ENCODE measurements at regions not wholly inside any gene's neighbourhood (a gene's known extent, or its start where the extent isn't known, plus 50 kb on each side); places are given as distances from the start of the nearest gene placed in this dataset.
A peak's percentile ranks its signal among the peaks of the same experiment; 100 is the strongest.

DNA sequence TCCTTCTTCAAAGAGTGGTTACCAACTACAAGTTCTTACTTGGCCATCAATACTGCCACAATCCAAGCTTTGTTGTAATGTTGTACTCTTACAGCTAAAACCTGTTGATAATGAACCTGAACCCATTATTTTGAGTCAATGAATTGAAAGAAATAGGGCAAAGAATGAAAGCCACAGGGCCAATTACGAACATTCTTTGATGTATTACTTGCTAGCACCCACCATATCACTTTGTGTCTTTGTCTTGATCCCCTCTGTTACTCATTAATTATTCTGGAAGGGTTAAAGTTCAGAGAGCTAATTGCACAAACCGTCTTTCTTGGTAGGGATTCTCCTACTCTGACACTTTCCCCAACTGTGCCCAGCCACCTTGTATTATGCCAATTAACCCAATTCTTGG is 53.2 kb upstream of the TFEC start:
- no peak for DNase-seq

- no peak for DNase-seq
Measured at GRCh38 chr7:116086547-116087045, 56.0 kb upstream of the TFEC start.

DNA sequence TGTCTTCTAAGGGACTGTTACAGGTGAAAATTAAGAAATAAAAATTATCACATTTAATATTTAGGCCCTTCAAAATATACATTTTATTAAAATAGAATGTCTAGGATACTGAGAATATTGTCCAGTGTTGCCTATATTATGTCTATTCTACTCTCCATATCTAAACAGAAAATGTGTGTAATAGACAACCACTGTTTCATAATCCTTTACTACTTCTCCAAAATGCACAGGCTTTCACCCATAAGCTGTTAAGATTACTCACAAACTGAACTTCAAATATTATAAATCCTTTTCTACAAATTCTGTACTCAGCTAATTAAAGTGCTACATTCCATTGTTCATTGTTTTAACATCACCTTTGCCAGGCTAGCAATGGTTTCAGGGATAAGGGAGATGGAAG is 56.7 kb upstream of the TFEC start:
- no peak for DNase-seq

DNA sequence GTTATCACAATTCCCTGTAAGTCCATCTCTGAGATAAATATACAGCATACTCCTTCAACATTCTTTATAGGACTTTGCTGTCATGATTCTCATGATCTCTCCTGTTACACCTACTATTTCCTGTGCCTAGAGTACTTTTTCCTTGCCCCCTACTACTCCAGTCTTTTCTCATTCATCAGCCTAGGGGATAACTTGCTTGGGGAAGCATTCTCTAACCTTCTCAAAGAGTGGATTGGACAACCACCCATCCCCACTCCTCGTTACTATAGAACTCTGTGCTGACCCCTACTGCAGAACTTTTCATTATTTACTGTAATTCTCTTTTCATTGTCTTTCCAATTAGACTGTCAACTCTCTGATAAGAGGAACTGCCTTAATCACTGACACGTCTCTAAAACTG is 57.4 kb upstream of the TFEC start:
- no peak for DNase-seq

GRCh38 chr7:116089293-116089692 is 58.7 kb upstream of the TFEC start:
- DNase-seq, result no peak

GRCh38 chr7:116093516-116094301 is 63.1 kb upstream of the TFEC start:
- no peak for DNase-seq

GRCh38 chr7:116095396-116095795 is 64.8 kb upstream of the TFEC start:
- DNase-seq, result no peak

DNA sequence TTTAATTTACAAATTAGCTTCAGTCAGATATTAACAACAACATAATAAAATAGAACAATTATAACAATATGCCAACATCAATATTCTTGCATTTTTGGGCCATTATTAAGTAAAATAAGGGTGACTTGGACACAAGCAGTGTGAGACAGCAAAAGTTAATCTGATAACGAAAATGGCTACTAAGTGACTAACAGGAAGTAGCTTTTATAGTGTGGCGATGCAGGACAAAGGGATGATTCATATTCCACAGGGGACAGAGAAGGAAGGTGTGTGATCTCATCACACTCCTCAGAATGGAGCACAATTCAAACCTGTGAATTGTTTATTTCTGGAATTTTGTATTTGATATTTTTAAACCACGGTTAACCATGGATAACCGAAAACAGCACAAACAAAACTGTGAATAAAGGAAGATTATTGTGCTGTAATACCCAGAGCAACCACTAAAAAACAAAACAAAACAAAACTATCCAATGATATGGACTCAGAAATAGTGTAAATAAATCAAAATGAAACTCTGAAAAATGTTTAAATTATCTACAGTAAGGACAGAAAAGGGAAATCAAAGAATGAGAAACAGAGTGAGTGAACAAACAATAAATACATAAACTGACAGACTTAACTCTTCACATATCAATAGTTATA is 66.9 kb upstream of the TFEC start:
- peak; percentile 52 for DNase-seq

GRCh38 chr7:116098175-116098574 is 67.6 kb upstream of the TFEC start:
- no peak for DNase-seq

GRCh38 chr7:116100626-116101025 is 70.1 kb upstream of the TFEC start:
- no peak for DNase-seq

DNA sequence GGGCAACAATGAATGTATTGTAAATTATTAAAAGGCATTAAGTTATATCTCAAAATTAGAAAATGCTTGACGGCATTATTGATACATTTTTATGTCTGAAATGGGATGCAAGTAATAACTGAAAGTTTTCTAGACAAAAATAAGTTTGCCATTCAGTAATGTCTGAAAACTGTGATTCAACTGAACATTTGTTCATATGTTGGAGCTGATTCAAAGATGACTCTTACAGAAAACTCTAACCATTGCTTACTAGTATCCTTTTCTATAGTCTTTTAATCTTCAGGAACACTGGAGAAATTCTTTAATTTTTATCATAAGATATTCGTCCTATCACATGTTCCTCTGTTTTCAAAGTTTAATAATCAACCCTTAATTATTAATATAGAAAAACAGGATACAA is 71.1 kb upstream of the TFEC start:
- no peak for DNase-seq

DNA sequence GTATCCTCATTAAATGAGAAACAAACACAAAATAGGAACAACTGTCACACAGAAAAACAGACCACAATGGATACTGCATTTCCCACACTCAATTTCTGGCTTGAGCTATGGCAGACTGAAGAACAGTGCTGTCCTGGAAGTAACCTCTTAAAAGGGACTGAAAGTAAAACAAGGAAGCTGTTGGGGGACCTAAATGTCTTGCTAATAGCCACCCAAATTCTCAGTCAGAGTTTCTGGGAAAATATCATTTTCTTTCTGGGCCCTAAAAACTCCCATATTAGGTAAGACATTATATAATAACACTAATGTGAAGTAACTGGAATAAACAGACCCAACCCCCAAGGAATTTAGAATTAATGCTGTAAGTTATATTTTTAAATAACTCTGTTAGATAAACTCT is 80.9 kb upstream of the TFEC start:
- no peak for DNase-seq

DNA sequence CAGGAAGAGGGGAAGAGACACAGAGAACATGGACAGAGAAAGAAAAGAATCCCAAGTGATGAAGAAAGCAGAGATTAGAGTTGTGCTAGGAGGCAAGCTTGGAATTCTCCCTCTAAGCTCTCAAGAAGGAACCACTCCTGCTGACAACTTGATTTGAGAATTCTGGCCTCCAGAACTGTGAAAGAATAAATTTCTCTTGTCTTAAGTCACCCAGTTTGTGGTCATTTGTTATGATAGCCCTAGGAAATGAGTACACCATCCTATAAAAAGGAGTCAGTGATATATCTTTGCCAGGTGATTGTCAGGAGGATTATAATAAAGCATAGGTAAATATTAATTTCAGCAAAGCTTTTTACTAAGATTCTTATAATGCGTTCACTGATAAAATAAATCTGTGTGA is 82.7 kb upstream of the TFEC start:
- DNase-seq, result no peak

- no peak for DNase-seq
Measured at GRCh38 chr7:116120839-116121238, 89.5 kb upstream of the TES start.

DNA sequence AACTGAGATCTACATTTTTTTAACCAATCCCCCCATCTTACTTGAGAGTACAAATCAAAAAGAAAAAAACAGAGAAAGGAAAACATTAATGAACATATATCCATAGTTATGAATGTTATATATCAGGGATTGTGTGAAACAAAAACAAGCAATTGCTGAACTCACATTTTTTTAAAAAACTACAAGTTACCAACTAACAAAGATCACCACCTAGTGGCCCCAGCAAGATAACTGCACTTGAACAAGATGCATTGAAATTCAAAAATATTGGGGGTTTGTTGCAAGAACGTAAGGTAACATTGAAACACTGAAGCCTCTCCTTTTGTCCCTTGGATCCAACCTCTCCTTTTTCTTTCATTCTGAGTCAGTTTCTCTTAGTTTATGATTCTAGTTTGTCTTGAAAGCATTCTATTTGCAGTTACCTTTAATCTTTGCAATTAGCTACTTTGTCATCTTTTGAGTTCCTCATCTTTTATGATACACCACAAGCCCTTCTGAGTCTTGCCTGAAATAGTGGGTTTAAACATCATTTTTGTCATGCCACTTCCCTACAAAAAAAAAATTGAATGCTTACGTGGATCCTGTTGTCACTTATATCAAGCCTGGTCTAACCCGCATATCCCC is 87.3 kb upstream of the TES start:
- no peak for DNase-seq

DNA sequence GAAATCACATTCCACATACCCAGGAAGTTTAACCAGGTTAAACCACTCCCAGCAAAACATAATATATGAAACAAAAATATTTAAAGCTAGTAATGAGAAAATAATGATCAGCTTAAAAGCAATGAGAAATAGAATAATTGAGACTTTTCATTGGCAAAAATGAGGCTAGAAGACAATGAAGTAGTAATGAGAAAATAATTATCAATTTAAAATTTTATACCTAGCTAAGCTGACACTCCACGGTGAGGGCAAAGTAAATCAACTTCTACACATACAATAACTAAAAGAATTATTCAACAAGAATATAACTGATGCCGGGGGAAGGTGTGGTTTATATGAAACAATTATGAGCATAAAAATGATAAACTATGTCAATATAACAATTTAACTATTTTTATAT is 82.2 kb upstream of the TES start:
- no peak for DNase-seq

DNA sequence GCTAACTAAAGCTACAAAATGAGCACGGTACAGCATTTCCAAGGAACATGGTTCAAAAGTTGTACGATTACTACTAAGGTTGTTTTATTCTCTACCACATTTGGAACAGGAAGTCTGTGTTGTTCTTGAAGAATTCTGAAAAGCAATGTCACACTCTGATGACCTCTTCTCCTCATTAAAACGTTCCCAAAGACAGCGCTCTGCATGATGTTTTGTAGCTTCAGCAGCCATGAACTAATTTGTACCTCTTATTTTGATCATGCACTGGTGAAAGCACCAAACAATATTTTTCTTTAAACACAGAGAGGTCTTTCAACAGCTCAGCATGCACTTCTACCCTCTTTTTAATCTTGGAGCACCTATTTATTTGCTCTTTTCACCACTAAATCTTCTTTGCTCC is 75.0 kb upstream of the TES start:
- DNase-seq, result no peak

DNA sequence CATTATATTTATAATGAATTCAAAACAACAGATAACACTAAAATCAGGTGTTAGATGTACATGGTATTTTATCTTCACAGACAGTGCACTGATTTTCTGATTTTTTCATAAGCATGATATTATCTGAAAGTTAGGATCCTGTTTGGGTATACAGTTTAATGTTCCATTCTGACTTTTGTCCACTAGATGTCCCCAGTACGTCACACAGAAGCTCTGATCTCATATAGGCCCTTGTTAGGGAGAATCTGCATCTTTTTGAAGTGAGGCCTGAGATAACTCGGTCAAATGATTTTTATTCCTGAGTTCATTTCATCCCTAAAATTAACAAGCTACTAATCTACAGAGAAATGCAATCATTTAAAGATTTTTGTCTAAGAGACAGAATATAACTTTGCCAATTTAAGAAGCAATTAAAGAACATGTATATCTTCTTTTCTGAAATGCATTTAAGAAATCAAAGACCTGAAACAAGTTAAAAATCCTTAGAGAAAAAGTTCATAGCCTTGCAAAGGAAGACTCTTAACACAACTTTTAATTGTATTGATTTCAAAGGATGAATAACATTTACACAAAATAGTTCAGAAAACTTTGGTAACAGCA is 72.0 kb upstream of the TES start:
- DNase-seq, result no peak

GRCh38 chr7:116139007-116139406 is 71.3 kb upstream of the TES start:
- no peak for DNase-seq

DNA sequence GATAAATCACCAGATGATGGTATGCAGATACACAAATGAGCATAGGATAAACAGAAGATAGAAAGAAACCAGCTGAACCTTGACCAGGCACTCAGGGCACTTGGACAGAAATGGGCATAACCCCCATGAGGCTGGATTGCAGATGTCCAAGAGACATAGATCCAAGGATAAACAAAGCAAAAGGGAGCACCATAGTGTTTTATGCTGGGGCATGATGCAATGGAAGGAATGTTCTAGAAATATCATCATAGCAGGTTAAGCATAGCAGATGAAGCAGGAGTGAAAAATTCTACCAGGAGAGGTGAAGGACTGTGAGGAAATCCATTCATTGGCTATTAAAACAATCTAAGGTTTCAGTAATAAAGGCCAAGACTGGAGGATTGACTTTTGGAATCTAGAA is 70.5 kb upstream of the TES start:
- no peak for DNase-seq

DNA sequence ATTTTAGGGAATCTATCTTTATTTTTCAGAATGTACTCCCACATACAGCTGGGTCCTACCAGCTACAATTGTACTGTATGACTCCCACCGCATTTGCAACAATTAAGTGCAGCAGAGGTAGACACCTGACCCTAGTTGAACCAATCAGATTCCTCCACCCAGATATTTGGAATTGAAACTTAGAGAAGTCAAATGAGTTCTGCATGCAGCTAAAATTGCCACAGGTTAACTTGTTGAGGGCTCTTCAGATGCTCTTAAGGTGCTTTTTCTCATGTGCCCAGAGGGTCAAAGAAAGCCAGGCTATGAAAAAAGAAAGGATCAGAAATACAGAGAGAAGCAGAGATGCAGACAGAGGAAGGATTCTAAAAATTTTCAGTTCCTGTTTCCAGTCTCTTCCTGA is 68.0 kb upstream of the TES start:
- no peak for DNase-seq

- DNase-seq, result no peak
Measured at GRCh38 chr7:116142850-116143249, 67.5 kb upstream of the TES start.

DNA sequence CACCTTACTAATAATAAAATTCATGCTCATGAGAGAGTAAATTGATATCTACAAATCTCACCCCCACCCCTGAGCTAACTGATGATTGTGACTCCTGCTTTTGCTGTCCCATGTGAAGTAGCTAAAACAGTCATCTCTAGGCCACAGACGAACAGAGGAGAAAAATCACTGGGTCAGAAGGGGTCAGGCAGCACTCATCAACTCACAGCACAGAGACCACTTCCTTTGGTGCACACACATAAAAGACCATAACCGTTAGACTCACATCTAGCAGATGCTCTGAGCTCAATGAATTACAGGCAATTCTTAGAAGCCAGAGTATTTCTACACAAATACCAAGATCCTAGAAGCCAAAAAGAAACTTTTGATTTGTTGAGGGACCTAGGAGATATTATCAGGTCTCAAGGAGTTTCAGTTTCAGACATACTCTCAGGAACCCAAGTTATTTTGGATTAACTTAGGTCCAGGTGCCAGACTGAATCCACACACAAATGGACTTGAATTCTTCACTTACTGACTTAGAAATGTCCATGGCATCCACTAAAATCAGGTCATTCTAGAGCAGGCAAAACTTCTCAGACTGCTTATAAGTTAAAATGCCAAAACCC is 65.0 kb upstream of the TES start:
- DNase-seq, result no peak
